H1 (cell line): ENCODE measurements at regions not wholly inside any gene's neighbourhood (a gene's known extent, or its start where the extent isn't known, plus 50 kb on each side); places are given as distances from the start of the nearest gene placed in this dataset.

Source experiments
- CTCF ChIA-PET: fragments of 300-600 bp; sonication (Branson Sonifier 250); formaldehyde crosslinking; loops from one replicate; lab custom pipeline; 2021; ENCODE audit not compliant: partially characterized antibody; lab: Charles Lee
- POLR2A ChIA-PET: fragments of 300-600 bp; sonication (Branson Sonifier 250); formaldehyde crosslinking; loops from one replicate; lab custom pipeline; 2021; ENCODE audit warnings: inconsistent platforms; ENCODE audit not compliant: partially characterized antibody; lab: Charles Lee
- DNase-seq, 2 experiments: peaks; one replicate each; pipeline versions ENCODE4 v3.0.0 to v3.0.0-alpha.2; 2010 to 2022; ENCODE audit warnings: low spot score in 2 of 2, low read depth in 1 of 2, mixed read lengths in 1 of 2
- FAIRE-seq: peaks from 2 replicates; lab custom pipeline; 2011; peaks lifted over from hg19 to GRCh38; lab: Jason Lieb, UNC
- H2AFZ ChIP-seq: 2 replicates; pipeline ENCODE4 v1.8.1; 2012; ENCODE audit warnings: low read length, inconsistent platforms
- H2AK5ac ChIP-seq: 2 replicates; pipeline ENCODE4 v1.6.1; 2013; ENCODE audit warnings: low read depth, low read length
- H2BK120ac ChIP-seq: replicated peaks from 2 replicates; pipeline ENCODE3; 2013; ENCODE audit warnings: low read depth, low read length, inconsistent platforms
- H2BK12ac ChIP-seq: 2 replicates; pipeline ENCODE4 v1.6.1; 2013; ENCODE audit warnings: low read depth, low read length
- H2BK15ac ChIP-seq: 2 replicates; pipeline ENCODE4 v1.6.1; 2013; ENCODE audit warnings: low read length
- H2BK20ac ChIP-seq: 2 replicates; pipeline ENCODE4 v1.6.1; 2013; ENCODE audit warnings: low read length
- H2BK5ac ChIP-seq: 2 replicates; pipeline ENCODE4 v1.6.1; 2013; ENCODE audit warnings: low read depth, low read length
- H3K14ac ChIP-seq: 2 replicates; pipeline ENCODE4 v1.6.1; 2013; ENCODE audit warnings: inconsistent platforms; ENCODE audit not compliant: insufficient read length
- H3K18ac ChIP-seq: 2 replicates; pipeline ENCODE4 v1.6.1; 2013; ENCODE audit warnings: low read length; ENCODE audit errors: extremely low read depth
- H3K23ac ChIP-seq: 2 replicates; pipeline ENCODE4 v1.6.1; 2013; ENCODE audit warnings: inconsistent platforms; ENCODE audit not compliant: insufficient read length
- H3K23me2 ChIP-seq: 2 replicates; pipeline ENCODE4 v1.6.1; 2013; ENCODE audit warnings: low read depth, low read length
- H3K27ac ChIP-seq: 2 replicates; pipeline ENCODE4 v1.6.1; 2011; ENCODE audit warnings: low read depth, low read length, inconsistent platforms
- H3K27me3 ChIP-seq, 4 experiments: replicated peaks in 1 of 4; 1 replicate in 1 of 4; 2 replicates in 3 of 4; pipeline versions ENCODE4 v1.6.1 to v1.8.1; 2011 to 2013; ENCODE audit warnings: low read length in 3 of 4, mild to moderate bottlenecking in 3 of 4, inconsistent platforms in 2 of 4, mixed read lengths in 2 of 4, moderate library complexity in 1 of 4; ENCODE audit not compliant: control insufficient read depth in 3 of 4, insufficient read depth in 3 of 4; ENCODE audit errors: extremely low read depth in 1 of 4
- H3K36me3 ChIP-seq, 4 experiments: 2 replicates each; pipeline versions ENCODE4 v1.6.1 to v1.8.1; 2011 to 2013; ENCODE audit warnings: mild to moderate bottlenecking in 4 of 4, low read length in 3 of 4, moderate library complexity in 2 of 4, control low read depth in 1 of 4, inconsistent platforms in 1 of 4; ENCODE audit not compliant: insufficient read depth in 4 of 4, control insufficient read depth in 2 of 4
- H3K4ac ChIP-seq: replicated peaks from 2 replicates; pipeline ENCODE3; 2013; ENCODE audit warnings: low read length, low read depth, mixed read lengths, inconsistent platforms; ENCODE audit not compliant: insufficient read length
- H3K4me1 ChIP-seq, 4 experiments: replicated peaks in 1 of 4; 1 replicate in 1 of 4; 2 replicates in 3 of 4; pipeline versions ENCODE4 v1.6.1 to v1.8.1; 2011 to 2013; ENCODE audit warnings: low read length in 3 of 4, inconsistent platforms in 2 of 4, mixed read lengths in 1 of 4; ENCODE audit not compliant: insufficient read depth in 4 of 4, control insufficient read depth in 3 of 4
- H3K4me2 ChIP-seq, 2 experiments: 2 replicates each; pipeline versions ENCODE4 v1.6.1 to v1.8.1; 2011 to 2013; ENCODE audit warnings: low read depth in 2 of 2, low read length in 2 of 2, control low read depth in 1 of 2, inconsistent platforms in 1 of 2, mild to moderate bottlenecking in 1 of 2; ENCODE audit not compliant: insufficient read depth in 1 of 2
- H3K4me3 ChIP-seq, 4 experiments: fragments of 200-600, 300-600 bp in 1 of 4; sonication (generic), shearing (Covaris generic), sonication (Bioruptor Twin) in 1 of 4; 2 replicates each; pipeline versions ENCODE4 v1.5.1 to v1.8.1; 2011 to 2016; ENCODE audit warnings: low read length in 4 of 4, low read depth in 3 of 4, control low read depth in 2 of 4, inconsistent platforms in 2 of 4, mild to moderate bottlenecking in 2 of 4, mixed read lengths in 1 of 4, moderate library complexity in 1 of 4; ENCODE audit not compliant: insufficient read depth in 2 of 4; ENCODE audit errors: extremely low read depth in 1 of 4
- H3K56ac ChIP-seq: replicated peaks from 2 replicates; pipeline ENCODE3; 2013; ENCODE audit warnings: low read depth, mild to moderate bottlenecking, mixed read lengths, low read length, inconsistent platforms; ENCODE audit not compliant: insufficient read length
- H3K79me1 ChIP-seq: 2 replicates; pipeline ENCODE4 v1.6.1; 2013; ENCODE audit warnings: low read depth, low read length, control low read depth
- H3K79me2 ChIP-seq, 2 experiments: 2 replicates each; pipeline versions ENCODE4 v1.6.1 to v1.8.1; 2012 to 2013; ENCODE audit warnings: low read length in 2 of 2, mild to moderate bottlenecking in 2 of 2, inconsistent platforms in 1 of 2; ENCODE audit not compliant: insufficient read depth in 2 of 2, control insufficient read depth in 1 of 2
- H3K9ac ChIP-seq, 4 experiments: replicated peaks in 1 of 4; 1 replicate in 1 of 4; 2 replicates in 3 of 4; pipeline versions ENCODE4 v1.6.1 to v1.8.1; 2011 to 2013; ENCODE audit warnings: low read depth in 3 of 4, low read length in 3 of 4, control low read depth in 2 of 4, mild to moderate bottlenecking in 2 of 4, moderate library complexity in 2 of 4, inconsistent platforms in 1 of 4; ENCODE audit errors: extremely low read depth in 1 of 4
- H3K9me3 ChIP-seq, 2 experiments: 2 replicates each; pipeline versions ENCODE4 v1.6.1 to v1.8.1; 2012 to 2013; ENCODE audit warnings: mild to moderate bottlenecking in 2 of 2, moderate library complexity in 2 of 2, control low read depth in 1 of 2, inconsistent platforms in 1 of 2, low read depth in 1 of 2, low read length in 1 of 2, mixed read lengths in 1 of 2; ENCODE audit not compliant: insufficient read depth in 2 of 2
- H4K20me1 ChIP-seq, 2 experiments: replicated peaks in 1 of 2; 2 replicates each; pipeline versions ENCODE3 to v1.8.1; 2011 to 2013; ENCODE audit warnings: inconsistent platforms in 2 of 2, low read length in 2 of 2, mild to moderate bottlenecking in 1 of 2; ENCODE audit not compliant: insufficient read depth in 2 of 2, control insufficient read depth in 1 of 2
- H4K5ac ChIP-seq: 2 replicates; pipeline ENCODE4 v1.6.1; 2013; ENCODE audit warnings: low read length, low read depth, mixed read lengths, inconsistent platforms; ENCODE audit not compliant: insufficient read length
- H4K8ac ChIP-seq: 2 replicates; pipeline ENCODE4 v1.8.0; 2013; ENCODE audit warnings: mild to moderate bottlenecking, moderate library complexity, low read length, inconsistent platforms; ENCODE audit not compliant: insufficient read depth; ENCODE audit errors: extremely low read depth
- H4K91ac ChIP-seq: replicated peaks from 2 replicates; pipeline ENCODE3; 2013; ENCODE audit warnings: low read length, mixed read lengths, inconsistent platforms; ENCODE audit not compliant: insufficient read length
- BRCA1 ChIP-seq: IDR thresholded peaks from 2 replicates; pipeline ENCODE4 v1.6.1; 2012; ENCODE audit warnings: low read depth, low read length, improper control_type of control experiment
- EGR1 ChIP-seq: IDR thresholded peaks from 2 replicates; pipeline ENCODE4 v1.6.1; 2011; ENCODE audit warnings: low read depth, low read length, borderline replicate concordance
- EZH2 ChIP-seq: fragments of 200-600 bp; sonication (generic); IDR thresholded peaks from 2 replicates; pipeline ENCODE4 v1.7.1; 2012; ENCODE audit warnings: low read depth, mild to moderate bottlenecking, moderate library complexity, low read length, inconsistent platforms; ENCODE audit not compliant: severe bottlenecking
- MAFK ChIP-seq: IDR thresholded peaks from 2 replicates; pipeline ENCODE4 v1.6.1; 2012; ENCODE audit warnings: low read depth, mild to moderate bottlenecking, improper control_type of control experiment, low read length
- SAP30 ChIP-seq: fragments of 300-600 bp; sonication (generic); IDR thresholded peaks from 2 replicates; pipeline ENCODE4 v1.7.1; 2012; ENCODE audit warnings: low read length, moderate library complexity, mild to moderate bottlenecking, inconsistent platforms; ENCODE audit not compliant: insufficient read depth, insufficient replicate concordance
- SP4 ChIP-seq: IDR thresholded peaks from 2 replicates; pipeline ENCODE4 v1.6.1; 2012; ENCODE audit warnings: low read length, inconsistent platforms
- TAF1 ChIP-seq: IDR thresholded peaks from 2 replicates; pipeline ENCODE4 v1.6.1; 2011; ENCODE audit warnings: mild to moderate bottlenecking, low read depth, low read length
- TAF7 ChIP-seq: optimal IDR thresholded peaks from 2 replicates; pipeline ENCODE3; 2011; ENCODE audit warnings: low read depth, mild to moderate bottlenecking, inconsistent platforms, low read length, moderate library complexity, borderline replicate concordance
- WGBS, 2 experiments: shearing (Covaris generic) in 1 of 2; methylation state at CpG; one replicate each; pipeline versions ENCODE4 v1.1.6 to v1.1.7; 2013 to 2015; ENCODE audit warnings: low lambda C conversion rate in 2 of 2, mixed read lengths in 2 of 2, inconsistent platforms in 1 of 2, low coverage in 1 of 2, missing lambda C conversion rate in 1 of 2; ENCODE audit not compliant: insufficient replicate concordance in 2 of 2, insufficient coverage in 1 of 2, insufficient read length in 1 of 2; ENCODE audit errors: extremely low coverage in 1 of 2, missing lambda C conversion rate in 1 of 2; 5-methylcytosine and 5-hydroxymethylcytosine counted together

- H2BK20ac ChIP-seq = no peak overlapping the region
- ChIA-PET POLR2A (no interaction called here), CTCF (interaction anchor here (0.8 kb wide), 1 partner anchor 803 kb away, joined by 3 read pairs; no protein-coding TSS in a partner anchor)
- H2BK15ac ChIP-seq = no peak overlapping the region
- no peaks in the 10 kb centered on the region for H3K23me2 ChIP-seq
- no peaks in the 10 kb centered on the region for H3K4me1 ChIP-seq
- no peaks in the 10 kb centered on the region for H3K36me3 ChIP-seq
- DNase-seq (no peak), FAIRE-seq (no peak)
- H3K27ac ChIP-seq = no peak overlapping the region
- no peak overlapping the region for H4K5ac ChIP-seq
- no peak overlapping the region for H4K91ac ChIP-seq
- H4K20me1 ChIP-seq = no peaks in the 10 kb centered on the region
- H3K79me2 ChIP-seq = no peaks in the 10 kb centered on the region
- H2AK5ac ChIP-seq = no peak overlapping the region
- H3K18ac ChIP-seq = no peak overlapping the region
- no peaks in the 10 kb centered on the region for H3K79me1 ChIP-seq
- 91% methylated on average over 19 of the region's 23 CpGs; no CpG with 5 or more reads in 1 of the 2 experiments for WGBS, 2 experiments
- H3K4me2 ChIP-seq = no peak overlapping the region
- no peak overlapping the region for H3K4ac ChIP-seq
- no peak overlapping the region for H3K4me3 ChIP-seq
- H3K23ac ChIP-seq = no peak overlapping the region
- no peak overlapping the region for H2BK12ac ChIP-seq
- no peaks in the 10 kb centered on the region for H3K27me3 ChIP-seq
- H2BK5ac ChIP-seq = no peak overlapping the region
- H3K14ac ChIP-seq = no peak overlapping the region
- H4K8ac ChIP-seq = no peak overlapping the region
- no peak overlapping the region for H3K9ac ChIP-seq
- H3K9me3 ChIP-seq = peaks cover 3 to 22% of the 10 kb centered on the region in 2 experiments; a peak in 3 of 4 replicates
- no peak overlapping the region for H2AFZ ChIP-seq
- TF ChIP-seq SAP30 (no peak), EZH2 (no peak), SP4 (no peak), TAF7 (no peak), BRCA1 (no peak), EGR1 (no peak), TAF1 (no peak), MAFK (no peak)
- TF ChIP-seq, all 59 proteins: peak for 0
- Histone ChIP-seq H2BK120ac (no peak overlapping the region), H3K56ac (no peak overlapping the region)
Measured at GRCh38 chr4:57966987-57967760, 857.0 kb upstream of the IGFBP7 start.
